ENCODE measurements at regions not wholly inside any gene's neighbourhood (a gene's known extent, or its start where the extent isn't known, plus 50 kb on each side); places are given as distances from the start of the nearest gene placed in this dataset.
"Not testable (repeated sequence)": the region's sequence is repeated elsewhere in the genome, so short reads cannot be mapped to it uniquely, and the experiment has no call there.

DNA sequence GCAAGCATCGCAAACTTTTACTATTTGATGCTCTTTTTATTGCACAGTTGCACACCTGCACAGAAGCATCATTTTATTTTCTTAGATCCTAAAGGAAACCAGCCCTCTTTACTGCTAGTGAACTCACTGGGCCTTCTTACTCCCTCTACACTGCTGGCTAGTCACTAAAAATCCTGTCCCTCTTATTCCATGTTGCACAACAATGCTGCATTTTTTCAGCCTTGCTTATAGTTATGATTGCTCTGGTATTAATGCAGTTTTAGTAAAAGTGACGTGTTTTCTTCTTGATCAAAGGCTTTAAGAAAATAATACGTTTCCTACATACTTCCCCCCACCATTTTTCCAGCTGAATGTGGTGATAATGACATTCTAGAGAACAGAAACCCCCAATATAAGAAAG, 132.9 kb upstream of the FAM3C start:
- DNase-seq (ENCODE audit: low spot score in 2 of 2): no peak
- H3K36me3 Mint-ChIP-seq: peaks cover 0 to 6% of the 10 kb centered on the region in 2 donors
- no peaks in the 10 kb centered on the region for H3K9me3 Mint-ChIP-seq
- ATAC-seq: no peak
- H3K27ac Mint-ChIP-seq: peak overlapping the region in 1 of 2 donors; percentile 50

DNA sequence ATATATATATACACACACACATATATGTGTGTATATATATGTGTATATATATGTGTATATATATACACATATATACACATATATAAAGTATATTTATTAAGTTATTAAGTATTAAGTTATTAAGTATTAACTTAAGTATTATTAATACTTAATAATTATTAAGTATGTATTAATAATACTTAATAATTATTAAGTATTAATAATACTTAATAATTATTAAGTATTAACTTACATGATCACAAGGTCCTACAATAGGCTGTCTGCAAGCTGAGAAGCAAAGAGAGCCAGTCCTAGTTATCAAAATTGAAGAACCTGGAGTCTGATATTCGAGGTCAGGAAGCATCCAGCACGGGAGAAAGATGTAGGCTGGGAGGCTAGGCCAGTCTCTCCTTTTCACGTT, 130.1 kb upstream of the FAM3C start:
- not testable (repeated sequence) for DNase-seq (ENCODE audit: low spot score in 2 of 2); ATAC-seq; H3K9me3 Mint-ChIP-seq; H3K36me3 Mint-ChIP-seq; H3K27ac Mint-ChIP-seq

DNA sequence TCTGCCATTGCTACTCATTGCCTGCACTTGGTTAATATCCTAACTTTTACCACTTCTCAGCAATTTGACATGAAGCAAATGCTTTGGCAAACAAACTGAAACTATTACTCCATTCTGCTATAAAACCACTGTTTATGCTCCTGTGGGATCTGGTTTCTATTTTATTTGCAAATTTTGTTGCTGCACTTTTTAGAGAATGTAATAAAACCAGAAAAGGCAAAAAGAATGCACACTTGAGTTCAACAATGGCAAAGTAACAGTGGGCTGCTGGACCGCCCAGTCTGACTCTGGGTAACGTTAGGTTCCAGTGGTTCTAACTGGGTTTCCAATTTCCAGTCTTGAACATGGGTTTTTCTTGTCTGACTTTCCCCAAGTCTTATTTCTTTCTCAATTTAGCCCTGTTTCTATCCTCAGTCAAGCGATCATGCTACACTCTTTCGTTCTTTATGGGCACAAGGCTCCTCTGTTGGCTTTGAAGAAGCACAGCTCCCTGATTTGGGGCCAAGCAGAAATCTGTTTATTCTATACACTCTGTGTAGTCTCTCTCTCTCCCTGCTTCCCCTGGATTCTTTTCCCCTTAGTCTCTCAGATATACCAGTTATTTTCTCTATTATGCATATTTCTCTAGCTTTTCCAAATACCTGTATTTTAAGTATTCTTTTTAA, 129.2 kb upstream of the FAM3C start:
- H3K9me3 Mint-ChIP-seq: no peaks in the 10 kb centered on the region
- H3K27ac Mint-ChIP-seq: no peak overlapping the region
- ATAC-seq (no peak), DNase-seq (ENCODE audit: low spot score in 2 of 2) (no peak)
- H3K36me3 Mint-ChIP-seq: peaks cover 0 to 6% of the 10 kb centered on the region in 2 donors

DNA sequence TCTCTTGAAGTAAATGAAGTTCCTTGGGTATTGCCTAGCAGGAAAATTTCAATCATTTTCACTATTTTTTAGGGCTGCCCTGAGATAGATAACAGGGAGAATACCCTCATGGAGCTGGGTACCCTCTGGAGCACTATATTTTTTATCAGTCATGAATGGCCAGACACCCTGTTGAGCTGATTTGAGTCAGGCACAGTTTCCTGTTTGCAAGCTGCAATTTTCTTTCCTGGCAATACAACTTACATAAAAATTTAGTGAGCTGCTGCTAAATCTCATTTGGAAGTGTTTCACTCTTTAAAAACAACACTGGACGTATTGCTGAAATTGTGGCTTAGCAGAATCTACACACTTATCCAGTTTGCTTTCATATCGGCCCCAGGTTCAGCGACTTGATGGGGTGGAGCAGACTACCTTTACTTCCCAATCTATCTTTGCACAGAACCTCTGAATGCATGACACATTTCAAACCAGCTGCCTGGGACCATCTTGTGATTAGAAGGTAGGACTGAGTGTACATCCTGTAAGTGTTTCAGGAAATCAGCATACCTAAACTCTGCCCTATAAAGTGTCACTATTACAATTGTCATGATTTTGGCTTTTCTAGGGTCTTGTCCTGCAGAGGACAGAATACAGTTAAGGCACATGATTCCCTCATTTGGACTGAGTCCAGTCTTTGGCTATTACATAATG, 125.7 kb upstream of the FAM3C start:
- peaks cover 0 to 7% of the 10 kb centered on the region in 2 donors for H3K9me3 Mint-ChIP-seq
- DNase-seq (ENCODE audit: low spot score in 2 of 2) (no peak), ATAC-seq (peak in 1 of 2 donors; percentile 57)
- H3K36me3 Mint-ChIP-seq: no peaks in the 10 kb centered on the region
- no peak overlapping the region for H3K27ac Mint-ChIP-seq

DNA sequence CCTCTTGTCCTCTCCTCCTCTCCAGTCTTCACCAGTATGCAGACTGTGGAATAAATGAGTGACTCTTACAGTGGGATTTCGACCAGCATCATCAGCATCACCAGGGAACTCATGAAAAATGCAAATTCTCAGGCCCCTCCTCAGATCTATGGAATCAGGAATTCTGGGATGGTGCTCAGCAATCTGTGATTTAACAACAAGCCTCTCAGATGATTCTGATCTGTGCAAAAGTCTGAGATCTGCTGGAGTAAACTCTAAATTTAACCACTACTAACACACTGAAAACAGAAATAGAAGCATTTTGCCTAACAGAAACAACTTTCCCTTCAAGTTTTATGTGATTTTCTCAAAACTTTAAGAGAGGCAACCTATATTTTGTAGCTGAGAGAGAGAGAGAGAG, 124.8 kb upstream of the FAM3C start:
- H3K9me3 Mint-ChIP-seq: peaks cover 0 to 7% of the 10 kb centered on the region in 2 donors
- ATAC-seq (no peak), DNase-seq (ENCODE audit: low spot score in 2 of 2) (no peak)
- H3K36me3 Mint-ChIP-seq: no peaks in the 10 kb centered on the region
- no peak overlapping the region for H3K27ac Mint-ChIP-seq

DNA sequence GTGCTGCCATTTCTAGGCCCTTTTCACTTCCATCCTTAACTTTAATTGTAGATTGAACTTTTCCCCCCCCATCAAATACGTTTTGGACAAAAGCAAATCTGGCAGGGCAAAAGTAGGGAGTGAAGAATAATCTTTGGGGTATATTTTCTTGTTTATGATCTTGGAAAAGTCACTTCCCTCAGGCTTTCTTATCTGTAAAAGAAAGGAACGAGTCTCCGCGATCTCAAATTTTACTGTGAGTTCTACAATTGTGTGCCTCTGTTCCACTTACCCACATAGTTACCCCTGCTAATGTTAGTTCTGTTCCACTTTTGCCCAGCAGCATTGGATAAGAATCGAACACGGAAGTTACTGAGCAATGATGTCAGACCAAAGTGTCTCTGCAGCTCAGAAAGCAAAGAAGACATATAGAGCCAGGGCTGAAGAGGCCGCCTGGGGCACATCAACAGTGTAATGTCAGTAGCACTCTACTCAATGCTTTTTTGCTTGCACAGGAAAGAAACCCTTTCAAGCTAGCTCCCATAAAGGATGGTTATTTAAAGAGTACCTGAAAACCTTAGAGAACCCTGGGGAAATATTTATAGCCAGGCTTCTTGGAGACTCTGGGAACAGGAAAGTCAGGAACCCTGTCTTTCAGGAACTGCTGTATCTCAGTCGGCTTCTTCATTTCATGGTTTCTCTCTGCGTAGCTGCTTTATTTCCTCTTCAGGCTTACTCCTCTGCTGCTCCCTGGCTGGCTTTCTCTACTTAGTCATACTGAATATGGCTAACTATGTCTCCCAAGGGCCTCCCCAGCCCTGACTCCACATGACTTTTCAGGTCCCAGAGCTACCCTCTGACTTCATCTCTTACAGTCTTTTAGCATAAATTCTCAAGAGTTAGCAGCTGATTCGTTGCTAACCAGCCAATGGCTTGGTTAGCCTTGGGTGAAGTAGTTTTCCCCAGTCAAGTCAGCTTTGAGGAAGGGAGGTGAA, 123.7 kb upstream of the FAM3C start:
- Mint-ChIP-seq H3K9me3 (peaks cover 0 to 7% of the 10 kb centered on the region in 2 donors), H3K36me3 (no peaks in the 10 kb centered on the region), H3K27ac (no peak overlapping the region)
- DNase-seq (ENCODE audit: low spot score in 2 of 2) (no peak), ATAC-seq (peak in 1 of 2 donors; percentile 75)

DNA sequence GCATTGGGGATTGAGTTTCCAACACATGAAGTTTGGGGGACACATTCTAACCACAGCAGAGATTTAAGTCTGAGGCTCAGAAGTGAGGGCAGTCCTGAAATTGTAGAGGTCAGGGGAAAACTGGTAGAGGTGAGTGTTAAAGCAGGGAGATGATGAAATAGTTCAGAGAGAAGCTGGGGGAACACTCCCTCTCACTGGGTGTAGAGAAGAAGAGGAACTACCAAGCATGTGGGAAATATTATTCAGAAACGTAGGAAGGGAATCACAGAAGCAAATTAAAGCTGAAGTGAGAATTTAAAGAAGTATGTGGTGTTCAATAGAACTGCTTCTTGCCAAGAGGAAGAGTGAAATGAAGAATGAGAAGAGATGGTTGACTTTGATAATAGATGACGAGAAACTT, 121.5 kb upstream of the FAM3C start:
- no peak overlapping the region for H3K27ac Mint-ChIP-seq
- peaks cover 0 to 7% of the 10 kb centered on the region in 2 donors for H3K9me3 Mint-ChIP-seq
- H3K36me3 Mint-ChIP-seq: no peaks in the 10 kb centered on the region
- no peak for DNase-seq (ENCODE audit: low spot score in 2 of 2)
- ATAC-seq: no peak

DNA sequence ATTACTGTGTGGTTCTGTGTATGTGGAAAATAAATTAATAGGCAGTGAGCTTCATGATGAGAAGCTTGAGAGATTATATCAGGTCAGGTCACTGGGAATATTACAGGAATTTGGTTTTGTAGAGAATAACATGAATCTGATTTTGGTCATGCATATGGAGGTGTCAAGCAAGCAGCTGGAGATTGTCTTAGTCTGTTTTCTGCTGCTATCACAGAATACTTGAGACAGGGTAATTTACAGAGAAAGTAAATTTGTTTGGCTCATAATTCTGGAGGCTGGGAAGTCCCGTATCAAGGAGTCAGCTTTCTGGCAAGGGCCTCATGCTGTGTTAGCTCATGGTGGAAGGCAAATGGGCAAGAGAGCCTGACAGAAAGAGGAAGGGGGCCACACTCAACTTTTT, 120.7 kb upstream of the FAM3C start:
- DNase-seq (ENCODE audit: low spot score in 2 of 2) (no peak), ATAC-seq (no peak)
- H3K36me3 Mint-ChIP-seq: no peaks in the 10 kb centered on the region
- H3K9me3 Mint-ChIP-seq: peaks cover 0 to 7% of the 10 kb centered on the region in 2 donors
- H3K27ac Mint-ChIP-seq: no peak overlapping the region

DNA sequence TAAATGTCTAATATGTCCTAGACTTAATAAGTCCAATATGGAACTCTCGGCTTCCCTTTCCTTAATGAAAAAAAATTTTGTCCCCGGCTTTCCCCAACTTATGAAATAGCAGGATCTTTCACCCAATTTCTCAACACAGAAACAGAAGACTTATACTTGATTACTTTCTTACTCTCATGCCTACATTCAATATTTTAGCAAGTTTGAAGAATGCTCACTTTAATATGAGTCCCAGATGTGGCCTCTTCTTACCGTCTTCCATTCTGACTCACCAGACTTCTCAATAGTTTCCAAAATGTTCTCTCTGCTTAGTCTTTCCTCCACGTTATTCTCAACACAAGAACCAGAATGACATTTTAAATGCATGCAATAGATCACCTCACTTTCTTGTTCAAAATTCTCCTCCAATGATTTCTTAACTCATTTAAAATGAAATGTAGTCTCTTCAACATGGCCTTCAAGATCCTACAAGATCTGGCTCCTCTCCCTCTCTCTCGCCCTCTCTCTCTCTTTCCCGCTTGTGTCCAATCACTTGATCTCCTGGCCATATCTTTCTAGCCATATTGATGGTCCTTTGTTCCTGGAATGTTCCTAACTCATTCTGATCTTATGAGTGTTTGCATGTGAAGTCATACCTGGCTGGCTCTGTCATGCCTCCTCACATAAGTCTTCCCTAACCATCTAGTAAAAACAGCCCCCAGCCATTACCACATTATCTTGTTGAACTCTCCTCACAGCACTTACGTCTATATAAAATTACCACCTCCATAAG, 119.7 kb upstream of the FAM3C start:
- H3K27ac Mint-ChIP-seq: no peak overlapping the region
- peaks cover 4 to 6% of the 10 kb centered on the region in 2 donors for H3K36me3 Mint-ChIP-seq
- ATAC-seq (no peak), DNase-seq (ENCODE audit: low spot score in 2 of 2) (no peak)
- H3K9me3 Mint-ChIP-seq: peaks cover 5 to 7% of the 10 kb centered on the region in 2 donors

DNA sequence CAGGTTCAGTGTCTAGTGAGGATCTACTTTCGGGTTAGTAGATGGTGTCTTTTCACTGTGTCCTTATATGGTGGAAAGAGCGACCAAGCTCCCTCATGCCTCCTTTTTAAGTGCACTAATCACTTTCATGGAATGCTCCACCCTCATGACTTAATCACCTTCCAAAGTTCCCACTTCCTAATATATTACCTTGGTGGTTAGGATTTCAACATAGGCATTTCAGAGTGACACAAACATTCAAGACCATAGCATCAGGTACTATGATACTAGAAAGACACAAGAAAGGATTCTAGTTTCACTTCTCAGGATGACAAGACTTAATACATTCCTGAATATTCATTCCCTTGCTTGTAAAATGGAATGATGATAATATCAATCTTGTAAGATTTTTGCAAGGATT, 119.1 kb upstream of the FAM3C start:
- Mint-ChIP-seq H3K36me3 (peaks cover 10 to 11% of the 10 kb centered on the region in 2 donors), H3K27ac (no peak overlapping the region), H3K9me3 (peaks cover 7 to 10% of the 10 kb centered on the region in 2 donors)
- no peak for ATAC-seq
- no peak for DNase-seq (ENCODE audit: low spot score in 2 of 2)

DNA sequence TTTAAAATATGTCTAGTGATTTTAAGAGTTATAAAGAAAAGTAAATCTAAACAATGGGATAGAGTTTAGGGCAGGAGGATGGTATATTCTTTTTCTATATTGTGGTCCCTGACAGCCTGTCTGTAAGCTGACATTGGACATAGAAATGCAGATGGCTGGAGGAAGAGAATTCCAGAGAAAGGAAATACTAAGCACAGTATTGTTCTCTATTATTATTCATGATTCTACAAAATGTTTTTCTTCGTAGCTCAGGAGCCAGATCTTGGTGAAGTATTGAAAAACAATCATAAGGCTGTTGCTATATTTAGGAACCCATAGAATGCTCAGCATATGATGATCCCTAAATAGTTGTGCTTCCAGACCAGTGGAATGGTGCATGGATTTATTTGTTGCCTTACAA, 117.0 kb upstream of the FAM3C start:
- Mint-ChIP-seq H3K36me3 (peaks cover 19 to 21% of the 10 kb centered on the region in 2 donors), H3K27ac (no peak overlapping the region), H3K9me3 (peaks cover 7 to 18% of the 10 kb centered on the region in 2 donors)
- ATAC-seq (no peak), DNase-seq (ENCODE audit: low spot score in 2 of 2) (no peak)

DNA sequence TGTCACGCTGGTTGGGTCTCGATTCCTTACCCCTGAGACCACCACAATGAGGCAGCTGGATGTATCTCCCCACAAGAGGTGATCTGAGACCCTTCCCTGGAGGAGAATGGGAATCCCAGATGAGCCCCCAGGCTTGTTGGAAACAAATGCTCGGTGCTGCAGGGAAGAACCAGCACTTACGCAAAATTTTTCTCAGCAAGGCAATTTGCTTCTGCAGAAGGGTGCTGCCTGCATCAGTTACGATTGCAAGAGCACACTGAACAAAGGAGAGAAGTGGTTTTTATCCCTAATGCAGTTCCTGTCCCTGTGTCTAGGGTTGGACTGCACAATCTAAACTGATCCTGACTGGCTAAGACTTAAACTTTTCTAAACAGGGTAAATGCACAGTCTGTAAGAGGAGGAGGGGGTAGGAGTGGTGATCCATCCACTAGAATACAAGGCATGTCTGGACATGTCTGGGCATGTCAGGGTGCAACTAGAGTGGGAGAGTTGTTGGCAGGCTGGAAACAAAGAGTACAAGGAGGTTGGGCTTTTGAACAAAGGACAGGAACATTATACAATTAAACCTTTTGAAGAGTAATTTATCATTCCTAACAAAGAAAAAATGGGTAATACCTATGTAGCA, 114.9 kb upstream of the FAM3C start:
- peaks cover 34 to 36% of the 10 kb centered on the region in 2 donors for H3K36me3 Mint-ChIP-seq
- peak overlapping the region in 1 of 2 donors; percentile 87 for H3K27ac Mint-ChIP-seq
- no peak for DNase-seq (ENCODE audit: low spot score in 2 of 2)
- peak in 1 of 2 donors; percentile 66 for ATAC-seq
- peaks cover 15 to 19% of the 10 kb centered on the region in 2 donors for H3K9me3 Mint-ChIP-seq

DNA sequence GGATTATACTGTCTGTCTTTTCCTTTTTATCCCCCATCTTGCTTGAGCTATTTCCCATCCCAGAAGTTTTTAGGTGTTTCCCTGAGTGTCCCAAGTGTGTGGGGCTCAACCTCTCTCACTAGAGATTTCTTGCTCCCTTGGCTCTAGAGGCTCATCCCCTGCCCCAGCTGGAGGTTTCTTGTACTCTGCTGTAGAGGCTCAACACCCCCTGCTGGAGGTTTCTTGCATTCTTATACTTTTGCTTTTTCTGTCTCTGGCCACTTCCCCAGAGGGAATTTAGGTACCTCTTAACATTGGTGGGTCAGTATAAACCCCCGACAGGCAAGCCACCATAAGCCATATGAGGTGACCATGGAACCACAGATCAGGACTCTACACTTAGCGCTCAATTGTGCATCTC, 114.2 kb upstream of the FAM3C start:
- DNase-seq (ENCODE audit: low spot score in 2 of 2): no peak
- Mint-ChIP-seq H3K27ac (peak overlapping the region in 1 of 2 donors; percentile 87), H3K9me3 (peaks cover 21 to 26% of the 10 kb centered on the region in 2 donors), H3K36me3 (peaks cover 41 to 43% of the 10 kb centered on the region in 2 donors)
- peak in 1 of 2 donors; percentile 51 for ATAC-seq

DNA sequence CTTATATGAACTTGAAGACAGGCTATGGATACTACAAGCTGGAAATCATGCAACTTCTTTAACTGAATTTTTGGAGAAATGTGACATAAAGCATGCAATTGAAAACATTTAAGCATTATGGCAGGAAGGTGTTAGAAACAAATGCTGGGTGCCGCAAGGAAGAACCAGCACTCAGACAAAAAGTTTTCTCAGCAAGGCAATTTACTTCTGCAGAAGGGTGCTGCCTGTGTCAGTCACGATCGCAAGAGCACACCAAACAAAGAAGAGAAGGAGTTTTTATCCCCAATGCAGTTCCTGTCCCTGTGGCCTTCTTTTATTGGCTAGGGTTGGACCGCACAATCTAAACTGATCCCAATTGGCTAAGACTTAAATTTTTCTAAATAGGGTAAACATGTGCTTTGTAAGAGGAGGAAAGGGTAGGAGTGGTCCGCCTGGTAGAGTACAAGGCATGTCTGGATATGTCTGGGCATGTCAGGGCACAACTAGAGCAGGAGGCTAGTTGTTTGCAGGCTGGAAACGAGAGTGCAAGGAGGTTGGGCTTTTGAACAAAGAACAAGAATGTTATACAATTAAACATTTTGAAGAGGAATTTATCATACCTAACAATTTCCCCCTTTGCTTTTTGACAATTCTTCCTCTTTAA, 109.6 kb upstream of the FAM3C start:
- H3K9me3 Mint-ChIP-seq: peaks cover 26 to 43% of the 10 kb centered on the region in 2 donors
- DNase-seq (ENCODE audit: low spot score in 2 of 2) (no peak), ATAC-seq (no peak)

DNA sequence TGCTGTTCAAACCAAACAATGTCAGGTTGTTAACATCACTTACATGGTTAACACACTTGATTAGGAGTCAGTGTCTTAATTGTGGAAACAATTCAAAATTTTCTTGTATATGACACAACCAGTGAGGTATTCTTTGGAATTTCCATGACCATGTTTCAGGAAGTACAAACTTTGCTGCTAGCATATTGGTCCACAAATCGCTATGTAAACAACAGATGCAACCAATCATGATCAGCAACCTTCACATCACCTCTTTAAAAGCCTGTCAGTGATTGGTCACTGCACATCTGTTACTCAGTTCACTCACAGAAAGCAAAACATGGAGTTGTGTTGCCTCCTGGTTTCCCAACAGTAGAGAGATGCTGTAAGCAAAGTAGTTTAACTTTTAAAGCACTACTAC, 108.9 kb upstream of the FAM3C start:
- peaks cover 26 to 38% of the 10 kb centered on the region in 2 donors for H3K9me3 Mint-ChIP-seq
- DNase-seq (ENCODE audit: low spot score in 2 of 2): no peak
- no peak overlapping the region for H3K27ac Mint-ChIP-seq
- no peak for ATAC-seq
- H3K36me3 Mint-ChIP-seq: peaks cover 48 to 62% of the 10 kb centered on the region in 2 donors

More for the DNA sequence above, 109.6 kb upstream of the FAM3C start:
- Mint-ChIP-seq H3K27ac (peak overlapping the region in 1 of 2 donors; percentile 12), H3K36me3 (peaks cover 54 to 67% of the 10 kb centered on the region in 2 donors)

Measured in activated naive CD4-positive, alpha-beta T cell treated with anti-CD3 and anti-CD28 coated beads, Interleukin-2, amount 50 U/mL, for 72 hours (primary cell).